PC-3 (cell line): ENCODE measurements at regions not wholly inside any gene's neighbourhood (a gene's known extent, or its start where the extent isn't known, plus 50 kb on each side); places are given as distances from the start of the nearest gene placed in this dataset.

ENCODE experiments used
- ATAC-seq: fragments of 200-7000 bp; cut with Tn5 transposase; 2 replicates; pipeline ENCODE4 v1.9.1; 2020; ENCODE audit warnings: mild to moderate bottlenecking, moderate library complexity
- BruUV-seq: library from RNA; stranded (reverse); fragments of 400-500 nt; replicated peaks from 2 replicates; lab custom pipeline; 2021; lab: Mats Ljungman, UMichigan
- CTCF ChIA-PET: fragments of 300-600 bp; sonication (Branson Sonifier 250); formaldehyde crosslinking; loops from one replicate; lab custom pipeline; 2022; ENCODE audit warnings: antibody characterized with exemption; lab: Charles Lee
- POLR2A ChIA-PET: fragments of 300-600 bp; sonication (Branson Sonifier 250); formaldehyde crosslinking; loops from one replicate; lab custom pipeline; 2022; ENCODE audit warnings: antibody characterized with exemption; ENCODE audit not compliant: unreplicated experiment; lab: Charles Lee
- DNase-seq: peaks from one replicate; pipeline ENCODE4 v3.0.0-alpha.2; 2015
- H2AFZ ChIP-seq: fragments of 300-600 bp; sonication (generic); 2 replicates; pipeline ENCODE4 v1.6.0; 2016; ENCODE audit warnings: antibody characterized with exemption, low read length
- H3F3A ChIP-seq: fragments of 300-600 bp; sonication (generic); one replicate; pipeline ENCODE4 v1.6.0; 2017; ENCODE audit warnings: antibody characterized with exemption, low read length, control low read depth, mild to moderate bottlenecking; ENCODE audit not compliant: unreplicated experiment
- H3K27ac ChIP-seq: fragments of 300-600 bp; sonication (generic); 2 replicates; pipeline ENCODE4 v1.5.1; 2016; ENCODE audit warnings: mild to moderate bottlenecking, low read length
- H3K27me3 ChIP-seq: fragments of 300-600 bp; sonication (generic); 2 replicates; pipeline ENCODE4 v1.6.1; 2016; ENCODE audit warnings: low read length, mixed read lengths
- H3K36me3 ChIP-seq: fragments of 300-600 bp; sonication (generic); 2 replicates; pipeline ENCODE4 v1.6.1; 2016; ENCODE audit warnings: low read depth, mixed run types, low read length, mixed read lengths
- H3K4me1 ChIP-seq: fragments of 300-600 bp; sonication (generic); 2 replicates; pipeline ENCODE4 v1.5.1; 2016; ENCODE audit warnings: low read length; ENCODE audit not compliant: insufficient read depth
- H3K4me2 ChIP-seq: fragments of 300-600 bp; sonication (generic); 2 replicates; pipeline ENCODE4 v1.6.0; 2016; ENCODE audit warnings: low read length
- H3K4me3 ChIP-seq: fragments of 300-600 bp; sonication (generic); 2 replicates; pipeline ENCODE4 v1.5.1; 2016; ENCODE audit warnings: mild to moderate bottlenecking, low read length, mixed read lengths
- H3K79me2 ChIP-seq: fragments of 300-600 bp; sonication (generic); 2 replicates; pipeline ENCODE4 v1.6.1; 2017; ENCODE audit warnings: low read length, mixed read lengths
- H3K9ac ChIP-seq: fragments of 300-600 bp; sonication (generic); 2 replicates; pipeline ENCODE4 v1.6.0; 2016; ENCODE audit warnings: mild to moderate bottlenecking, low read length
- H3K9me2 ChIP-seq: fragments of 300-600 bp; sonication (generic); replicated peaks from 2 replicates; pipeline ENCODE4 v1.6.1; 2016; ENCODE audit warnings: mixed run types, low read length, mixed read lengths
- H3K9me3 ChIP-seq: fragments of 300-600 bp; sonication (generic); 2 replicates; pipeline ENCODE4 v1.6.1; 2016; ENCODE audit warnings: low read length, mixed read lengths
- H4K20me1 ChIP-seq: fragments of 300-600 bp; sonication (generic); 2 replicates; pipeline ENCODE4 v1.6.1; 2016; ENCODE audit warnings: low read length, mixed read lengths
- CTCF ChIP-seq: fragments of 300-600 bp; sonication (generic); conservative IDR thresholded peaks from 2 replicates; pipeline ENCODE4 v1.5.1; 2017; ENCODE audit warnings: antibody characterized with exemption, low read depth, mild to moderate bottlenecking, low read length
- EZH2 ChIP-seq: fragments of 300-600 bp; sonication (generic); IDR thresholded peaks from one replicate; pipeline ENCODE4 v1.6.1; 2017; ENCODE audit warnings: antibody characterized with exemption, mild to moderate bottlenecking, low read length; ENCODE audit not compliant: unreplicated experiment
- EZH2phosphoT487 ChIP-seq: fragments of 300-600 bp; sonication (generic); IDR thresholded peaks from 2 replicates; pipeline ENCODE4 v1.6.1; 2018; ENCODE audit warnings: mild to moderate bottlenecking, antibody characterized with exemption, low read length, borderline replicate concordance
- intact Hi-C: fragments of 100-400 bp; cut with micrococcal nuclease; formaldehyde crosslinking; loops from 2 replicates; pipeline ENCODE4 v1.9.0; 2023

GRCh38 chr18:76202322-76202721, 292.7 kb downstream of the ZNF516 start:
- Histone ChIP-seq H3F3A (no peaks in the 10 kb centered on the region), H3K9me3 (0 out of 2 replicates have a peak, but pooled peaks cover 3% of the 10 kb centered on the region), H3K4me3 (no peak overlapping the region), H3K27ac (no peak overlapping the region), H2AFZ (no peak overlapping the region), H3K4me2 (no peak overlapping the region), H3K4me1 (no peaks in the 10 kb centered on the region), H4K20me1 (no peaks in the 10 kb centered on the region), H3K9ac (no peak overlapping the region), H3K79me2 (no peaks in the 10 kb centered on the region), H3K27me3 (peaks cover 64% of the 10 kb centered on the region), H3K9me2 (no peaks in the 10 kb centered on the region), H3K36me3 (no peaks in the 10 kb centered on the region)
- DNase-seq (no peak), ATAC-seq (no peak)
- intact Hi-C loops, result no loop called here
- CTCF ChIA-PET, result no interaction called here
- TF ChIP-seq EZH2phosphoT487 (no peak), EZH2 (no peak), CTCF (no peak)
- no TSS peak for BruUV-seq
- POLR2A ChIA-PET, result no interaction called here

- Histone ChIP-seq H3K27me3 (0 out of 2 replicates have a peak, but pooled peaks cover 4% of the 10 kb centered on the region), H3F3A (no peaks in the 10 kb centered on the region), H2AFZ (no peak overlapping the region), H3K27ac (no peak overlapping the region), H3K9me3 (no peaks in the 10 kb centered on the region), H3K79me2 (no peaks in the 10 kb centered on the region), H3K36me3 (no peaks in the 10 kb centered on the region), H3K4me1 (no peaks in the 10 kb centered on the region), H3K4me3 (no peak overlapping the region), H3K9ac (no peak overlapping the region), H3K4me2 (no peak overlapping the region), H3K9me2 (no peaks in the 10 kb centered on the region), H4K20me1 (no peaks in the 10 kb centered on the region)
- no peak for ATAC-seq
- DNase-seq, result no peak
- POLR2A ChIA-PET, result no interaction called here
- no TSS peak for BruUV-seq
- no peak for TF ChIP-seq EZH2phosphoT487
- TF ChIP-seq EZH2, result no peak
- TF ChIP-seq CTCF, result no peak
- intact Hi-C loops, result no loop called here
- CTCF ChIA-PET, result no interaction called here
These were observed 299.4 kb downstream of the ZNF516 start for GRCh38 chr18:76195601-76196000.

- Histone ChIP-seq H4K20me1 (no peaks in the 10 kb centered on the region), H3K9me2 (no peaks in the 10 kb centered on the region), H3K4me1 (no peaks in the 10 kb centered on the region), H2AFZ (no peak overlapping the region), H3K9ac (no peak overlapping the region), H3K27me3 (0 out of 2 replicates have a peak, but pooled peaks cover 3% of the 10 kb centered on the region), H3K36me3 (no peaks in the 10 kb centered on the region), H3K79me2 (no peaks in the 10 kb centered on the region), H3K9me3 (no peaks in the 10 kb centered on the region), H3K27ac (no peak overlapping the region), H3K4me2 (no peak overlapping the region), H3F3A (no peaks in the 10 kb centered on the region), H3K4me3 (no peak overlapping the region)
- intact Hi-C loops, result no loop called here
- no peak for TF ChIP-seq EZH2
- TF ChIP-seq CTCF, result no peak
- no peak for TF ChIP-seq EZH2phosphoT487
- CTCF ChIA-PET, result no interaction called here
- DNase-seq, result no peak
- no peak for ATAC-seq
- no TSS peak for BruUV-seq
- POLR2A ChIA-PET, result no interaction called here
These were observed 306.9 kb downstream of the ZNF516 start for GRCh38 chr18:76188097-76188496.
